AG04450 (cell line): ENCODE measurements at regions not wholly inside any gene's neighbourhood (a gene's known extent, or its start where the extent isn't known, plus 50 kb on each side); places are given as distances from the start of the nearest gene placed in this dataset.

ENCODE experiments used
- CTCF ChIA-PET: fragments of 300-600, 350-600 bp; formaldehyde crosslinking; extraction: SDS; loops from one replicate; lab custom pipeline; 2022; ENCODE audit warnings: antibody characterized with exemption, inconsistent platforms; lab: Charles Lee
- POLR2A ChIA-PET: fragments of 350-600 bp; formaldehyde crosslinking; extraction: SDS; loops from one replicate; lab custom pipeline; 2021; ENCODE audit warnings: antibody characterized with exemption, inconsistent platforms; lab: Yijun Ruan, JAX
- DNase-seq: peaks from one replicate; pipeline ENCODE4 v3.0.0-alpha.2; 2011; ENCODE audit warnings: low read depth, low spot score
- H3K27ac ChIP-seq: one replicate; pipeline ENCODE4 v1.5.1; 2012; ENCODE audit warnings: low read depth, low read length, control low read depth
- H3K27me3 ChIP-seq: one replicate; pipeline ENCODE4 v1.6.0; 2012; ENCODE audit warnings: low read length; ENCODE audit not compliant: control insufficient read depth, insufficient read depth
- H3K4me3 ChIP-seq: 2 replicates; pipeline ENCODE4 v1.5.1; 2011; ENCODE audit warnings: mild to moderate bottlenecking, low read depth, low read length, control low read depth
- H3K9me3 ChIP-seq: 2 replicates; pipeline ENCODE4 v1.5.1; 2012; ENCODE audit warnings: low read length; ENCODE audit not compliant: control insufficient read depth, insufficient read depth
- CTCF ChIP-seq: IDR thresholded peaks from 2 replicates; pipeline ENCODE4 v1.5.1; 2011; ENCODE audit warnings: low read depth, low read length, control low read depth, inconsistent platforms

GRCh38 chr5:168214886-168215285 is 76.6 kb upstream of the WWC1 start:
- ChIA-PET CTCF (no interaction called here), POLR2A (no interaction called here)
- no peak for TF ChIP-seq CTCF
- no peak overlapping the region for H3K27ac ChIP-seq
- H3K9me3 ChIP-seq: no peaks in the 10 kb centered on the region
- no peak overlapping the region for H3K4me3 ChIP-seq
- no peak for DNase-seq
- peaks cover 4% of the 10 kb centered on the region for H3K27me3 ChIP-seq

GRCh38 chr5:168215646-168216045 is 75.8 kb upstream of the WWC1 start:
- Histone ChIP-seq H3K27me3 (peaks cover 4% of the 10 kb centered on the region), H3K27ac (no peak overlapping the region), H3K4me3 (no peak overlapping the region), H3K9me3 (no peaks in the 10 kb centered on the region)
- DNase-seq: no peak
- no peak for TF ChIP-seq CTCF
- POLR2A ChIA-PET: no interaction called here
- CTCF ChIA-PET: no interaction called here

GRCh38 chr5:168216989-168217388 is 74.5 kb upstream of the WWC1 start:
- Histone ChIP-seq H3K27me3 (peaks cover 4% of the 10 kb centered on the region), H3K9me3 (no peaks in the 10 kb centered on the region), H3K4me3 (no peak overlapping the region), H3K27ac (no peak overlapping the region)
- ChIA-PET POLR2A (no interaction called here), CTCF (interaction anchor here (1.0 to 1.9 kb wide), 2 partner anchors 634 to 638 kb away, joined by 4 read pairs; no protein-coding TSS in a partner anchor)
- no peak for DNase-seq
- no peak for TF ChIP-seq CTCF

- TF ChIP-seq CTCF: no peak
- no peak overlapping the region for H3K4me3 ChIP-seq
- no peak for DNase-seq
- peaks cover 4% of the 10 kb centered on the region for H3K27me3 ChIP-seq
- no peak overlapping the region for H3K27ac ChIP-seq
- H3K9me3 ChIP-seq: no peaks in the 10 kb centered on the region
- ChIA-PET POLR2A (no interaction called here), CTCF (interaction anchor here (1.0 to 1.9 kb wide), 2 partner anchors 635 to 639 kb away, joined by 4 read pairs; no protein-coding TSS in a partner anchor)
Observed at GRCh38 chr5:168217497-168217896, 73.9 kb upstream of the WWC1 start.

GRCh38 chr5:168218746-168219145 is 72.7 kb upstream of the WWC1 start:
- ChIA-PET CTCF (interaction anchor here (0.8 to 2.9 kb wide), 13 partner anchors 9 to 648 kb away, joined by 3 to 28 read pairs (median 4); no protein-coding TSS in a partner anchor), POLR2A (no interaction called here)
- Histone ChIP-seq H3K9me3 (no peaks in the 10 kb centered on the region), H3K27ac (no peak overlapping the region), H3K27me3 (peaks cover 4% of the 10 kb centered on the region), H3K4me3 (no peak overlapping the region)
- no peak for DNase-seq
- no peak for TF ChIP-seq CTCF
